ENCODE measurements at regions not wholly inside any gene's neighbourhood (a gene's known extent, or its start where the extent isn't known, plus 50 kb on each side); places are given as distances from the start of the nearest gene placed in this dataset.

DNA sequence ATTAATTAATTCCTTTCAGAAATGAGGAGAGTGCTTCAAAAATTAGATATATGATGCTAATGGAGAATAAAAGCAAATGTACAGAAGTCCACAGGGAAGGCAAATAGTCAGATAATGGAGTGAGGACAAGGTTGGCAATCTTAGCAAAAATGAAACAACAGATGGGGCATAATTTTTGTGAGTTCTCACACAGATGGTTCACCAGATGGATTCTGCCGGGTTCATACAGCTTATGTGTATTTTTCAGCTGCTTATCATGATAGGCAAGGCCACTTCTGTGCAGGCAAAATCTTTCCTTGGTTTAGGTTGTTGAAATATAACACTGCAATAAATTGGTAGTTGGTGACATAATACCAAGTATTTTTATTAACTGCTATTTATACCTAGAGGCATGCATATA, 1539.0 kb upstream of the IGFBP7 start:
- no peaks in the 10 kb centered on the region for H3K79me1 ChIP-seq (ENCODE audit: insufficient read depth, low read depth, low read length, poor library complexity, severe bottlenecking)
- no peak for DNase-seq
- peaks cover 0 to 8% (median 0%) of the 10 kb centered on the region in 3 experiments; a peak in 2 of 7 replicates for H3K36me3 Mint-ChIP-seq (ENCODE audit: insufficient read depth in 1 of 3, low read depth in 3 of 3)
- no peaks in the 10 kb centered on the region for H3K79me2 ChIP-seq (ENCODE audit: insufficient read depth, low read length)
- H4K91ac ChIP-seq (ENCODE audit: insufficient read length, low read depth, low read length) = no peak overlapping the region
- no CpG with 5 or more reads among the region's 1 CpG for WGBS (ENCODE audit: extremely low coverage, insufficient read length, low lambda C conversion rate)
- H4K5ac ChIP-seq (ENCODE audit: insufficient read length, low read depth, low read length) = no peak overlapping the region
- no peak overlapping the region for H3K18ac ChIP-seq (ENCODE audit: insufficient read length, low read depth, low read length)
- no peak overlapping the region for H3K27ac Mint-ChIP-seq
- H3K23me2 ChIP-seq (ENCODE audit: insufficient read length, low read depth, low read length, poor library complexity, severe bottlenecking) = no peaks in the 10 kb centered on the region
- H2BK120ac ChIP-seq (ENCODE audit: low read depth, low read length, poor library complexity, severe bottlenecking) = no peak overlapping the region
- no peak overlapping the region for H3T11ph ChIP-seq (ENCODE audit: low read length)
- H2AFZ ChIP-seq (ENCODE audit: low read length) = no peak overlapping the region
- TF ChIP-seq, protein P1, sequence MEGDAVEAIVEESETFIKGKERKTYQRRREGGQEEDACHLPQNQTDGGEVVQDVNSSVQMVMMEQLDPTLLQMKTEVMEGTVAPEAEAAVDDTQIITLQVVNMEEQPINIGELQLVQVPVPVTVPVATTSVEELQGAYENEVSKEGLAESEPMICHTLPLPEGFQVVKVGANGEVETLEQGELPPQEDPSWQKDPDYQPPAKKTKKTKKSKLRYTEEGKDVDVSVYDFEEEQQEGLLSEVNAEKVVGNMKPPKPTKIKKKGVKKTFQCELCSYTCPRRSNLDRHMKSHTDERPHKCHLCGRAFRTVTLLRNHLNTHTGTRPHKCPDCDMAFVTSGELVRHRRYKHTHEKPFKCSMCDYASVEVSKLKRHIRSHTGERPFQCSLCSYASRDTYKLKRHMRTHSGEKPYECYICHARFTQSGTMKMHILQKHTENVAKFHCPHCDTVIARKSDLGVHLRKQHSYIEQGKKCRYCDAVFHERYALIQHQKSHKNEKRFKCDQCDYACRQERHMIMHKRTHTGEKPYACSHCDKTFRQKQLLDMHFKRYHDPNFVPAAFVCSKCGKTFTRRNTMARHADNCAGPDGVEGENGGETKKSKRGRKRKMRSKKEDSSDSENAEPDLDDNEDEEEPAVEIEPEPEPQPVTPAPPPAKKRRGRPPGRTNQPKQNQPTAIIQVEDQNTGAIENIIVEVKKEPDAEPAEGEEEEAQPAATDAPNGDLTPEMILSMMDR (conservative IDR thresholded peaks at IDR 0.05) = no peak
- no peak overlapping the region for H2BK15ac ChIP-seq (ENCODE audit: low read depth, low read length)
- H3K4ac ChIP-seq (ENCODE audit: low read depth, low read length) = no peak overlapping the region
- H2AK5ac ChIP-seq (ENCODE audit: insufficient read length, low read length) = no peak overlapping the region
- H3K27ac ChIP-seq (ENCODE audit: insufficient read length, low read depth, low read length) = no peak overlapping the region
- no peak overlapping the region for H3K23ac ChIP-seq (ENCODE audit: insufficient read length, low read depth, low read length)
- H3K9me3 Mint-ChIP-seq = peaks cover 0 to 3% of the 10 kb centered on the region in 2 experiments; a peak in 2 of 5 replicates
- no peak overlapping the region for H3K14ac ChIP-seq (ENCODE audit: insufficient read depth, low read length)
- no peak overlapping the region for H3K9ac ChIP-seq (ENCODE audit: extremely low read depth, insufficient read length, low read length)
- H3K56ac ChIP-seq (ENCODE audit: insufficient read length, low read depth, low read length) = no peak overlapping the region
- H3K4me1 ChIP-seq (ENCODE audit: insufficient read depth, low read length) = no peaks in the 10 kb centered on the region
- H3K27me3 Mint-ChIP-seq (ENCODE audit: low read depth) = no peaks in the 10 kb centered on the region
- no peak overlapping the region for H2BK12ac ChIP-seq (ENCODE audit: insufficient read length, low read depth, low read length)
- no peaks in the 10 kb centered on the region for H3K9me3 ChIP-seq (ENCODE audit: control insufficient read depth, low read depth, low read length)
- no peak overlapping the region for H4K8ac ChIP-seq (replicated peaks; ENCODE audit: insufficient read length, low read depth, low read length)
- no peak overlapping the region for H3K4me3 Mint-ChIP-seq
- H4K20me1 ChIP-seq (ENCODE audit: control insufficient read depth, insufficient read depth, insufficient read length) = no peaks in the 10 kb centered on the region
- no peak overlapping the region for H2BK5ac ChIP-seq (ENCODE audit: insufficient read length, low read length)
- no peaks in the 10 kb centered on the region for H3K4me1 Mint-ChIP-seq
- no peak overlapping the region for H2BK20ac ChIP-seq (ENCODE audit: low read depth, low read length, poor library complexity, severe bottlenecking)
- no peaks in the 10 kb centered on the region for H3K27me3 ChIP-seq (ENCODE audit: insufficient read depth, low read length)
- no peak overlapping the region for H3K4me2 ChIP-seq (ENCODE audit: insufficient read depth, insufficient read length, low read length)
